ENCODE measurements at regions not wholly inside any gene's neighbourhood (a gene's known extent, or its start where the extent isn't known, plus 50 kb on each side); places are given as distances from the start of the nearest gene placed in this dataset.

DNA sequence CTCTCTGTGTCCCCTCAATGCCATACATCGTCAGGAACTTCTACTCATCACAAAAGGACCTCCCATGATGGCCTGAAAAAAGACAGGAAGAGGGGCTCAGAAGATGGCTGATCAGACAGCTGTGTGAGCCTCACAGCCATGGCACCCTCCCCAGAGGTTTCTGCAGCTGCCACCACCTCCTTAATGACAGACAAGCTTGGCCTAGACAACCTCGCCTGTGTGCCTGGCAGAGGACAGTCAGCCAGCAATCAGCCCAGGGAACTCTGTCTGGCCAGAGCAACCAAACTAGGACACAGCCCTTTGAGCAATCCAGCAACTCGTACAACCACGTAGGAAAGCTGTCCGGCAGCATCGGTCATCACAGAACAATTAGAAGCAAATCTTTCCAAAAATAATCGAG is 54.2 kb upstream of the MED9 start:
- H3K27me3 Mint-ChIP-seq (ENCODE audit: low read depth): peaks cover 11% of the 10 kb centered on the region
- H3K4me3 Mint-ChIP-seq: no peak overlapping the region
- peaks cover 14% of the 10 kb centered on the region for H3K4me1 Mint-ChIP-seq
- H3K9me3 Mint-ChIP-seq: peaks cover 16% of the 10 kb centered on the region
- no peak overlapping the region for H3K27ac Mint-ChIP-seq
- TF ChIP-seq, protein P1, sequence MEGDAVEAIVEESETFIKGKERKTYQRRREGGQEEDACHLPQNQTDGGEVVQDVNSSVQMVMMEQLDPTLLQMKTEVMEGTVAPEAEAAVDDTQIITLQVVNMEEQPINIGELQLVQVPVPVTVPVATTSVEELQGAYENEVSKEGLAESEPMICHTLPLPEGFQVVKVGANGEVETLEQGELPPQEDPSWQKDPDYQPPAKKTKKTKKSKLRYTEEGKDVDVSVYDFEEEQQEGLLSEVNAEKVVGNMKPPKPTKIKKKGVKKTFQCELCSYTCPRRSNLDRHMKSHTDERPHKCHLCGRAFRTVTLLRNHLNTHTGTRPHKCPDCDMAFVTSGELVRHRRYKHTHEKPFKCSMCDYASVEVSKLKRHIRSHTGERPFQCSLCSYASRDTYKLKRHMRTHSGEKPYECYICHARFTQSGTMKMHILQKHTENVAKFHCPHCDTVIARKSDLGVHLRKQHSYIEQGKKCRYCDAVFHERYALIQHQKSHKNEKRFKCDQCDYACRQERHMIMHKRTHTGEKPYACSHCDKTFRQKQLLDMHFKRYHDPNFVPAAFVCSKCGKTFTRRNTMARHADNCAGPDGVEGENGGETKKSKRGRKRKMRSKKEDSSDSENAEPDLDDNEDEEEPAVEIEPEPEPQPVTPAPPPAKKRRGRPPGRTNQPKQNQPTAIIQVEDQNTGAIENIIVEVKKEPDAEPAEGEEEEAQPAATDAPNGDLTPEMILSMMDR (IDR thresholded peaks at IDR 0.05; ENCODE audit: unreplicated experiment in 3 of 3): no peak
- H3K36me3 Mint-ChIP-seq (ENCODE audit: low read depth): no peaks in the 10 kb centered on the region

DNA sequence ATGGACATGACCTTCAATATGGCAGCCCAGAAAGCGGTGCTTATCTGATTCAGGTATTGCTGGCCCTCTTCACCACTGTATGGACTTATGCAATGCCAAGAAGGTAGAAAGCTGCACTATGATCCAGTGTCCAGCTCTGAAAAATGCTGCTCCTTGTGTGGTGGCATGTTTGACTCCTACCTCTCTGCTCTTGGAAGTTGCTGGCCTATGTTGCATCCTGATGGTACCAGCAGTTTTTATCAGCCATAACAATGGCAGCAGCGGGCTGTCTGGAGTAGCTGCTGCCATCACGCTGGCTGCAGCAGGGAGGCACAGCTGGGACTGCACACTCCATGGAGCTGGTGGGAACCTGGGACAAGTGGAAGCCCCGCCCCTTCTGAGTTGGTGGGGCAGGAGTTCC is 53.1 kb upstream of the MED9 start:
- Mint-ChIP-seq H3K36me3 (ENCODE audit: low read depth) (no peaks in the 10 kb centered on the region), H3K27ac (no peak overlapping the region), H3K27me3 (ENCODE audit: low read depth) (peaks cover 11% of the 10 kb centered on the region), H3K4me1 (peaks cover 7% of the 10 kb centered on the region), H3K4me3 (no peak overlapping the region), H3K9me3 (peaks cover 16% of the 10 kb centered on the region)
- TF ChIP-seq, protein P1 (IDR thresholded peaks at IDR 0.05; ENCODE audit: unreplicated experiment in 3 of 3): no peak

DNA sequence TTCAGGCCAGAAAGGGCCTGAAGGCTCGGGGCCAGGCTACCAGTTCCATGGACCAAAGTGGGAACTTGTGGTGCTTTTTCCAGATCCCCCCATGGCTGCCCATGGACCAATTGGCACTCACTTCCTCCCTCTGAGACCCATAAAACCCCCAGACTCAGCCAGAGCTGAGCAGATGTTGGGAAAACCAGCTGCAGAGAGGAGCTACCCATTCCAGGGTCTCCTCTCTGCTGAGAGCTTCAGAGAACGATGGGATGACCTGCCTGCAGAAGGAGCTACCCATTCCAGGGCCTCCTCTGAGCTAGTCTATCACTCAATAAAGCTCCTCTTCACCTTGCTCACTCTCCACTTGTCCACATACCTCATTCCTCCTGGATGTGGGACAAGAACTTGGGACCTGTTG is 52.2 kb upstream of the MED9 start:
- H3K4me3 Mint-ChIP-seq: no peak overlapping the region
- TF ChIP-seq, protein P1 (IDR thresholded peaks at IDR 0.05; ENCODE audit: unreplicated experiment in 3 of 3): no peak

DNA sequence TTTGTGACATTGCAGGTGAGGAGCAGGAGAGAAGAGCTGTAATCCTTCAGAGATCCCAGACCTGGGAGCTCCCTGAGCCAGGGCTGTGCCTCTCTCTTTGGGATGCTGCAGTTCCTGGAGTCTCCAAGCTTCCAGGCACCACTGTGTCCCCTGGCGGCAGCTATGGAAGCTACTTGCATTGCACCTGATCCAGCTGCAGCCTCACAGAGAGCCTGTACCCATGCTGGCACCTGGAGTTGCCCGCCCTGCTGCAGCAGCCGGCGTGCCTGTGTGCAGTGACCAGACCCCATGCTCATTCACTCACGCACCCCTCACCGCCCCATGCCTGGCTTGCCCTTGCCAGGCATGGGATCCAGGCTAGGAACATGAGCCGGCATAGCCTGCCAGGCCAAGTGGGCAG is 51.8 kb upstream of the MED9 start:
- TF ChIP-seq, protein P1 (IDR thresholded peaks at IDR 0.05; ENCODE audit: unreplicated experiment in 3 of 3): no peak
- H3K36me3 Mint-ChIP-seq (ENCODE audit: low read depth): peaks cover 3% of the 10 kb centered on the region
- H3K9me3 Mint-ChIP-seq: peaks cover 16% of the 10 kb centered on the region
- peaks cover 11% of the 10 kb centered on the region for H3K27me3 Mint-ChIP-seq (ENCODE audit: low read depth)
- no peak overlapping the region for H3K4me3 Mint-ChIP-seq
- H3K27ac Mint-ChIP-seq: no peak overlapping the region
- H3K4me1 Mint-ChIP-seq: peaks cover 2% of the 10 kb centered on the region

More for the DNA sequence above, 52.2 kb upstream of the MED9 start:
- H3K27me3 Mint-ChIP-seq (ENCODE audit: low read depth): peaks cover 11% of the 10 kb centered on the region
- no peak overlapping the region for H3K27ac Mint-ChIP-seq
- peaks cover 16% of the 10 kb centered on the region for H3K9me3 Mint-ChIP-seq
- peaks cover 6% of the 10 kb centered on the region for H3K4me1 Mint-ChIP-seq
- no peaks in the 10 kb centered on the region for H3K36me3 Mint-ChIP-seq (ENCODE audit: low read depth)

DNA sequence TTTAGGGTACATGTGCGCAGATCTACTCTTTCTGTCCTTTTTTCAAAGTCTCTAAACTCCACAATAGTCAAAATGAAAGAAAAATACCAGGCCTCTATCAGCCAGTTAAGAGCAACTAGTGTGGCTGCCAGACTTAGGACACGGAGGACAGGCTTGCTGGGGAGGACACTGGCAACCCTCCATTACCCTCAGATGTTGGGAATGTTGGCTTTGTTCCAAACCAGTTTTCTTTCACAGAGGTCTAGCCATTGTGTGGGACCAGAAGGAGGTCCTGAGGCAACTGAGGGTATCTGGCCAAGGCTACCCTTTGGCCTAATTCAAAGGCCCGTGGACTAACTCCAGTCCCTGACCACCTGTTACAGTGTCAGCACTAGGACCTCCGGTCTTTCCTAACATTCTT is 51.2 kb upstream of the MED9 start:
- peaks cover 3% of the 10 kb centered on the region for H3K36me3 Mint-ChIP-seq (ENCODE audit: low read depth)

DNA sequence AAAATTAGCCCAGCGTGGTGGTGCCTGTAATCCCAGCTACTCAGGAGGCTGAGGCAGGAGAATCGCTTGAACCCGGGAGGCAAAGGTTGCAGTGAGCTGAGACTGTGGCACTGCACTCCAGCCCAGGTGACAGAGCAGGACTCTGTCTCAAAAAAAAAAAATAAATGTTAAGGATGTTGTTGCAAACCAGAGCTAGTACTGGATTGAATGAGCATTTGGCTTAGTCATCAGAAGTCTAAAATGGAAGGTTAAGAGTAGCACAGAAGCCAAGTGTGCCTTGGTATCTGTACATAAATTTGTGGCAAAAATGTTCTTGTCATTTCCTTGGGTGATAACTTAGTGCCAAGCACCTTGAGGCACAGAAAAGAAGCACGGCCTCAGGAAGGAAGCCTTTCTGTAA is 50.6 kb upstream of the MED9 start:
- H3K36me3 Mint-ChIP-seq (ENCODE audit: low read depth): peaks cover 3% of the 10 kb centered on the region
- no peak overlapping the region for H3K4me3 Mint-ChIP-seq
- H3K27me3 Mint-ChIP-seq (ENCODE audit: low read depth): peaks cover 11% of the 10 kb centered on the region
- TF ChIP-seq, protein P1 (IDR thresholded peaks at IDR 0.05; ENCODE audit: unreplicated experiment in 3 of 3): no peak
- no peaks in the 10 kb centered on the region for H3K4me1 Mint-ChIP-seq
- H3K27ac Mint-ChIP-seq: no peak overlapping the region
- peaks cover 14% of the 10 kb centered on the region for H3K9me3 Mint-ChIP-seq

More for the DNA sequence above, 51.2 kb upstream of the MED9 start:
- Mint-ChIP-seq H3K4me3 (no peak overlapping the region), H3K4me1 (no peaks in the 10 kb centered on the region), H3K27ac (no peak overlapping the region), H3K27me3 (ENCODE audit: low read depth) (peaks cover 11% of the 10 kb centered on the region), H3K9me3 (peaks cover 14% of the 10 kb centered on the region)
- TF ChIP-seq, protein P1 (IDR thresholded peaks at IDR 0.05; ENCODE audit: unreplicated experiment in 3 of 3): no peak

Measured in nephron (organoid).